Chondrocyte (in vitro differentiated cells): ENCODE measurements at regions not wholly inside any gene's neighbourhood (a gene's known extent, or its start where the extent isn't known, plus 50 kb on each side); places are given as distances from the start of the nearest gene placed in this dataset.

ENCODE experiments used
- DNase-seq: peaks from one replicate; pipeline ENCODE4 v3.0.0; 2021; ENCODE audit warnings: mixed read lengths, low spot score
- H3K27ac Mint-ChIP-seq: one replicate; pipeline ENCODE4 v1.8.0; 2021; ENCODE audit warnings: mild to moderate bottlenecking, moderate library complexity, mixed read lengths; ENCODE audit not compliant: unreplicated experiment
- H3K27me3 Mint-ChIP-seq: 2 replicates; pipeline ENCODE4 v1.8.0; 2021; ENCODE audit warnings: low read depth, mixed read lengths
- H3K36me3 Mint-ChIP-seq: 2 replicates; pipeline ENCODE4 v1.8.0; 2021; ENCODE audit warnings: low read depth, mixed read lengths
- H3K4me1 Mint-ChIP-seq: 2 replicates; pipeline ENCODE4 v1.8.0; 2021; ENCODE audit warnings: low read depth, mild to moderate bottlenecking, mixed read lengths
- H3K4me3 Mint-ChIP-seq: one replicate; pipeline ENCODE4 v1.8.0; 2021; ENCODE audit warnings: mild to moderate bottlenecking, moderate library complexity, mixed read lengths; ENCODE audit not compliant: unreplicated experiment
- H3K9me3 Mint-ChIP-seq: 2 replicates; pipeline ENCODE4 v1.8.0; 2021; ENCODE audit warnings: low read depth, mixed read lengths
- CTCF ChIP-seq: fragments of 200-600 bp; sonication (generic); IDR thresholded peaks from 2 replicates; pipeline ENCODE4 v1.5.0; 2021; ENCODE audit warnings: antibody characterized with exemption, mild to moderate bottlenecking, moderate library complexity

GRCh38 chr15:95834028-95834804 lies 496.3 kb upstream of the NR2F2 start:
- Mint-ChIP-seq H3K27ac (no peak overlapping the region), H3K36me3 (no peaks in the 10 kb centered on the region), H3K4me3 (no peak overlapping the region), H3K4me1 (peaks cover 7% of the 10 kb centered on the region), H3K9me3 (no peaks in the 10 kb centered on the region), H3K27me3 (no peaks in the 10 kb centered on the region)
- TF ChIP-seq CTCF, result no peak
- no peak for DNase-seq

GRCh38 chr15:95836536-95836935 lies 494.0 kb upstream of the NR2F2 start:
- peaks cover 19% of the 10 kb centered on the region for H3K4me1 Mint-ChIP-seq
- H3K27ac Mint-ChIP-seq, result no peak overlapping the region
- H3K9me3 Mint-ChIP-seq, result peaks cover 7% of the 10 kb centered on the region
- no peak for TF ChIP-seq CTCF
- no peak overlapping the region for H3K4me3 Mint-ChIP-seq
- peaks cover 3% of the 10 kb centered on the region for H3K36me3 Mint-ChIP-seq
- DNase-seq, result no peak
- no peaks in the 10 kb centered on the region for H3K27me3 Mint-ChIP-seq

GRCh38 chr15:95837341-95838004 lies 493.0 kb upstream of the NR2F2 start:
- no peak overlapping the region for H3K27ac Mint-ChIP-seq
- H3K4me3 Mint-ChIP-seq, result no peak overlapping the region
- peaks cover 7% of the 10 kb centered on the region for H3K9me3 Mint-ChIP-seq
- H3K36me3 Mint-ChIP-seq, result peaks cover 3% of the 10 kb centered on the region
- peaks cover 20% of the 10 kb centered on the region for H3K4me1 Mint-ChIP-seq
- no peak for DNase-seq
- no peak for TF ChIP-seq CTCF
- no peaks in the 10 kb centered on the region for H3K27me3 Mint-ChIP-seq

- H3K36me3 Mint-ChIP-seq, result peaks cover 3% of the 10 kb centered on the region
- H3K9me3 Mint-ChIP-seq, result peaks cover 7% of the 10 kb centered on the region
- H3K27me3 Mint-ChIP-seq, result no peaks in the 10 kb centered on the region
- H3K4me3 Mint-ChIP-seq, result no peak overlapping the region
- H3K4me1 Mint-ChIP-seq, result peaks cover 39% of the 10 kb centered on the region
- peak overlapping the region; percentile 87 for H3K27ac Mint-ChIP-seq
- no peak for DNase-seq
- no peak for TF ChIP-seq CTCF
Observed at GRCh38 chr15:95839367-95839782, 491.1 kb upstream of the NR2F2 start.

GRCh38 chr15:95840004-95840403 lies 490.5 kb upstream of the NR2F2 start:
- H3K36me3 Mint-ChIP-seq, result peaks cover 3% of the 10 kb centered on the region
- H3K4me3 Mint-ChIP-seq, result peak overlapping the region; percentile 15
- no peak for TF ChIP-seq CTCF
- peaks cover 41% of the 10 kb centered on the region for H3K4me1 Mint-ChIP-seq
- H3K27me3 Mint-ChIP-seq, result no peaks in the 10 kb centered on the region
- no peak for DNase-seq
- H3K27ac Mint-ChIP-seq, result peak overlapping the region; percentile 87
- H3K9me3 Mint-ChIP-seq, result peaks cover 7% of the 10 kb centered on the region
